AG04450 (cell line): ENCODE measurements at regions not wholly inside any gene's neighbourhood (a gene's known extent, or its start where the extent isn't known, plus 50 kb on each side); places are given as distances from the start of the nearest gene placed in this dataset.
"Not testable (repeated sequence)": the region's sequence is repeated elsewhere in the genome, so short reads cannot be mapped to it uniquely, and the experiment has no call there.

Source experiments
- CTCF ChIA-PET: fragments of 300-600, 350-600 bp; formaldehyde crosslinking; extraction: SDS; loops from one replicate; lab custom pipeline; 2022; ENCODE audit warnings: antibody characterized with exemption, inconsistent platforms; lab: Charles Lee
- POLR2A ChIA-PET: fragments of 350-600 bp; formaldehyde crosslinking; extraction: SDS; loops from one replicate; lab custom pipeline; 2021; ENCODE audit warnings: antibody characterized with exemption, inconsistent platforms; lab: Yijun Ruan, JAX
- DNase-seq: peaks from one replicate; pipeline ENCODE4 v3.0.0-alpha.2; 2011; ENCODE audit warnings: low read depth, low spot score
- H3K27ac ChIP-seq: one replicate; pipeline ENCODE4 v1.5.1; 2012; ENCODE audit warnings: low read depth, low read length, control low read depth
- H3K27me3 ChIP-seq: one replicate; pipeline ENCODE4 v1.6.0; 2012; ENCODE audit warnings: low read length; ENCODE audit not compliant: control insufficient read depth, insufficient read depth
- H3K4me3 ChIP-seq: 2 replicates; pipeline ENCODE4 v1.5.1; 2011; ENCODE audit warnings: mild to moderate bottlenecking, low read depth, low read length, control low read depth
- H3K9me3 ChIP-seq: 2 replicates; pipeline ENCODE4 v1.5.1; 2012; ENCODE audit warnings: low read length; ENCODE audit not compliant: control insufficient read depth, insufficient read depth
- TF ChIP-seq, protein P1 (sequence below): IDR thresholded peaks from 2 replicates; pipeline ENCODE4 v1.5.1; 2011; ENCODE audit warnings: low read depth, low read length, control low read depth, inconsistent platforms

DNA sequence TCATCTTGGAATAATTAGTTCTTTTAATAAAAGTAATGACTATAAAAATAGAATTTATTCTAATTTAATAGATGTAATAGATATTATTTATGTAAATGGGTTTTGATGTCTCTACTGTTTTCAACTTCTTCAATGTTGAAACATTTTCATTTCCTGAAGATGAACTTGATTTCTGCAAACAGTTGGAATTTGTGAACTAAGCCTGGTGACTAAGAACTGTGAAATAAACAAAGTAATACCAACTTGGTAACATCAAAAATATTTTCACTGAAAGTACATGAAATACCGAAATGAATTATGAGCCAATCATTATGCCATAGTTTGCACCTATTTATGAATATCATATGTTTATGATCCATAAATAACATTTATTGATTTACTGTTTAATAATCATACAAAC is 143.8 kb upstream of the FGF10 start:
- H3K4me3 ChIP-seq = no peak overlapping the region
- ChIA-PET POLR2A (no interaction called here), CTCF (no interaction called here)
- H3K27me3 ChIP-seq = no peaks in the 10 kb centered on the region
- H3K27ac ChIP-seq = no peak overlapping the region
- TF ChIP-seq, protein P1, sequence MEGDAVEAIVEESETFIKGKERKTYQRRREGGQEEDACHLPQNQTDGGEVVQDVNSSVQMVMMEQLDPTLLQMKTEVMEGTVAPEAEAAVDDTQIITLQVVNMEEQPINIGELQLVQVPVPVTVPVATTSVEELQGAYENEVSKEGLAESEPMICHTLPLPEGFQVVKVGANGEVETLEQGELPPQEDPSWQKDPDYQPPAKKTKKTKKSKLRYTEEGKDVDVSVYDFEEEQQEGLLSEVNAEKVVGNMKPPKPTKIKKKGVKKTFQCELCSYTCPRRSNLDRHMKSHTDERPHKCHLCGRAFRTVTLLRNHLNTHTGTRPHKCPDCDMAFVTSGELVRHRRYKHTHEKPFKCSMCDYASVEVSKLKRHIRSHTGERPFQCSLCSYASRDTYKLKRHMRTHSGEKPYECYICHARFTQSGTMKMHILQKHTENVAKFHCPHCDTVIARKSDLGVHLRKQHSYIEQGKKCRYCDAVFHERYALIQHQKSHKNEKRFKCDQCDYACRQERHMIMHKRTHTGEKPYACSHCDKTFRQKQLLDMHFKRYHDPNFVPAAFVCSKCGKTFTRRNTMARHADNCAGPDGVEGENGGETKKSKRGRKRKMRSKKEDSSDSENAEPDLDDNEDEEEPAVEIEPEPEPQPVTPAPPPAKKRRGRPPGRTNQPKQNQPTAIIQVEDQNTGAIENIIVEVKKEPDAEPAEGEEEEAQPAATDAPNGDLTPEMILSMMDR = no peak
- no peak for DNase-seq
- H3K9me3 ChIP-seq = no peaks in the 10 kb centered on the region

DNA sequence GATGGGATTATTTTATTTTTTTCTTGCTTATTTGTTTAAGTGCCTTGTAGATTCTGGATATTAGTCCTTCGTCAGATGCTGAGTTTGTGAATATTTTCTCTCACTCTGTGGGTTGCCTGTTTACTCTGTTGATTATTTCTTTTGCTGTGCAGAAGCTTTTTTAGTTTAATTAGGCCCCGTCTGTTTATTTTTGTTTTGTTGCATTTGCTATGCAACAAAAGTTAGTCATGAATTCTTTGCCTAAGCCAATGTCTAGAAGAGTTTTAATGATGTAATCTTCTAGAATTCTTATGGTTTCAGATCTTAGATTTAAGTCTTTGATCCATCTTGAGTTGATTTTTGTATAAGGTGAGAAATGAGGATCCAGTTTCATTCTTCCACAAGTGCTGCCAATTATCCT is 142.5 kb upstream of the FGF10 start:
- H3K9me3 ChIP-seq, CTCF ChIA-PET, DNase-seq, H3K27ac ChIP-seq, H3K4me3 ChIP-seq, POLR2A ChIA-PET, H3K27me3 ChIP-seq: not testable (repeated sequence)

DNA sequence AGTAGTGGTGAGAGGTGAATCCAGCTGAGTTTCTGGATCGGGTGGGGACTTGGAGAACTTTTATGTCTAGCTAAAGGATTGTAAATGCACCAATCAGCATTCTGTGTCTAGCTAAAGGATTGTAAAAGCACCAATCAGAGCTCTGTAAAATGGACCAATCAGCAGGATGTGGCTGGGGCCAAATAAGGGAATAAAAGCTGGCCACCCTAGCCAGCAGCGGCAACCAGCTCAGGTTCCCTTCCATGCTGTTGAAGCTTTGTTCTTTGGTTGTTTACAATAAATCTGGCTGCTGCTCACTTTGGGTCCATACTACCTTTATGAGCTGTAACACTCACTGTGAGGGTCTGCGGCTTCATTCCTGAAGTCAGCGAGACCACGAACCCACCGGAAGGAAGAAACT is 141.6 kb upstream of the FGF10 start:
- H3K4me3 ChIP-seq, DNase-seq, H3K9me3 ChIP-seq, H3K27ac ChIP-seq, POLR2A ChIA-PET, H3K27me3 ChIP-seq: not testable (repeated sequence)
- CTCF ChIA-PET = interaction anchor here (0.6 kb wide), 1 partner anchor 1228 kb away, joined by 3 read pairs; no protein-coding TSS in a partner anchor

DNA sequence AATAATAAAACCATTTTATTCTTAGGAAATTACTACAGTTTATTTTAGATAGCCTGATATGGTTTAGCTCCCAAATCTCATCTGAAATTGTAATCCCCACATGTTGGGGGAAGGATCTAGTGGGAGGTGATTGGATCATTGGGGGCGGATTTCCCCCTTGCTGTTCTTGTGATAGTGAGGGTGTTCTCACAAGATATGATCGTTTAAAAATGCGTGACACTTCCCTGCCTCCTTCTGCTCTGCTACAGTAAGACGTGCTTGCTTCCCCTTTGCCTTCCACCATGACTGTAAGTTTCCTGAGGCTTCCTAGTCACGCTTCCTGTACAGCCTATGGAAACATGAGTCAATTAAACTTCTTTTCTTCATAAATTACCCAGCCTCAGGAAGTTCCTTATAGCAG is 122.4 kb upstream of the FGF10 start:
- ChIA-PET POLR2A (no interaction called here), CTCF (no interaction called here)
- Histone ChIP-seq H3K27ac (no peak overlapping the region), H3K9me3 (no peaks in the 10 kb centered on the region), H3K4me3 (no peak overlapping the region), H3K27me3 (no peaks in the 10 kb centered on the region)
- TF ChIP-seq, protein P1 = no peak
- no peak for DNase-seq

DNA sequence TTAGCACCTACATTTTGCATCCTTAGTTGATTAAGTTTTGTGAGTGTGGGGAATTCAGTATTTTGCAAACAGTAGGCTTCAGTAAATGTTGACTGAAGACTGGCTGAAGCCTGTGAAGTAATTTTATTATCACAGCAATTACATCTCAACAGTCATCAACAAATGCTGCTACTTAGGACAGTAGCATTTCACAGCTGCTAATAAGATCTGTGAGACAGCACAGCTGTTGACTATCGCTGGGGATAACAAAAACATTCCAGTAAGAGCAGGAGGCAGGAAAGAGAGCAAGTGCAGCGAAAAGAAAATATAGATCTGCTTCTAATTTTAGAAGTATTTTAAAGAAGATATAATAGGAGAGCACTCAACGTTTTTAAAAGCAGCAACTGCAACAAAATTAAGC is 117.3 kb upstream of the FGF10 start:
- POLR2A ChIA-PET = no interaction called here
- TF ChIP-seq, protein P1 = no peak
- no peak overlapping the region for H3K4me3 ChIP-seq
- no peak for DNase-seq
- CTCF ChIA-PET = no interaction called here
- no peak overlapping the region for H3K27ac ChIP-seq
- no peaks in the 10 kb centered on the region for H3K9me3 ChIP-seq
- no peaks in the 10 kb centered on the region for H3K27me3 ChIP-seq

DNA sequence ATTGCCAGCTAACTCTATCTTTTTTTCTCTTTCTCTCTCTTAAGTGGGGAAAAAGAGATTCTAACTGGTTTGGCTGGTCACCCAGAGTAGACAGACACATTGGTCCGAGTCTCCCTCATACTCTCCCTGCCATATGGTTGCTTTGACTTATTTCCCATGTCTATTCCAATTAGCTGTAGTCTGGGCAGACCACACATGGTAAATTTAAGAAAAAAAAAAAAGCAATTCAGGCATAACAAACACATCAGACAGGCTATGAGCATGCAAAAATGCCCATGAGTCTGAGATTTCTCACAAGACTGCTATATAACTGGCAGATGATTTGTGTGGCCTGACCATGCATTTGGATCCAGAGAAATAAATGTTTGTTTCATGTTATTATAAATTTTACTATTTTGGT is 110.2 kb upstream of the FGF10 start:
- TF ChIP-seq, protein P1 = no peak
- H3K27me3 ChIP-seq = no peaks in the 10 kb centered on the region
- H3K4me3 ChIP-seq = no peak overlapping the region
- CTCF ChIA-PET = no interaction called here
- DNase-seq = no peak
- POLR2A ChIA-PET = no interaction called here
- H3K9me3 ChIP-seq = no peaks in the 10 kb centered on the region
- H3K27ac ChIP-seq = no peak overlapping the region
